CD4-positive, alpha-beta T cell (primary cell): ENCODE measurements at regions not wholly inside any gene's neighbourhood (a gene's known extent, or its start where the extent isn't known, plus 50 kb on each side); places are given as distances from the start of the nearest gene placed in this dataset.
A peak's percentile ranks its signal among the peaks of the same experiment; 100 is the strongest.

Experiments
- ATAC-seq: fragments of 200-7000 bp; cut with Tn5 transposase; one replicate; pipeline ENCODE4 v1.10.0; 2022; ENCODE audit warnings: mild to moderate bottlenecking; ENCODE audit not compliant: poor library complexity
- CTCF ChIA-PET: fragments of 350-600 bp; sonication (Branson Sonifier 250); formaldehyde crosslinking; loops from one replicate; lab custom pipeline; 2021; ENCODE audit warnings: antibody characterized with exemption, inconsistent platforms; lab: Charles Lee
- POLR2A ChIA-PET: fragments of 350-600 bp; sonication (Branson Sonifier 250); formaldehyde crosslinking; loops from one replicate; lab custom pipeline; 2021; ENCODE audit warnings: antibody characterized with exemption, inconsistent platforms; lab: Charles Lee
- DNase-seq, 14 experiments: peaks; one replicate each; pipeline ENCODE4 v3.0.0-alpha.2; 2013 to 2020; ENCODE audit warnings: mixed read lengths in 2 of 14
- H3K27ac ChIP-seq, 2 donors: one replicate each; pipeline versions ENCODE4 v1.5.1 to v1.7.0; 2013; ENCODE audit warnings: low read length in 2 of 2, low read depth in 1 of 2, mild to moderate bottlenecking in 1 of 2
- H3K27me3 ChIP-seq, 2 experiments: 1 replicate in 1 of 2; 2 replicates in 1 of 2; pipeline versions ENCODE4 v1.6.1 to v1.7.0; 2013; ENCODE audit warnings: low read length in 2 of 2, control low read depth in 1 of 2, mild to moderate bottlenecking in 1 of 2, moderate library complexity in 1 of 2; ENCODE audit not compliant: insufficient read depth in 2 of 2, control insufficient read depth in 1 of 2
- H3K36me3 ChIP-seq: one replicate; pipeline ENCODE4 v1.6.1; 2013; ENCODE audit warnings: low read length, control low read depth; ENCODE audit not compliant: insufficient read depth
- H3K4me1 ChIP-seq: one replicate; pipeline ENCODE4 v1.6.1; 2013; ENCODE audit warnings: low read length, control low read depth; ENCODE audit not compliant: insufficient read depth
- H3K4me3 ChIP-seq: one replicate; pipeline ENCODE4 v1.5.1; 2013; ENCODE audit warnings: mild to moderate bottlenecking, low read length, moderate library complexity
- H3K9me3 ChIP-seq, 2 experiments: 1 replicate in 1 of 2; 2 replicates in 1 of 2; pipeline versions ENCODE4 v1.6.1 to v1.7.0; 2013; ENCODE audit warnings: low read length in 2 of 2, mild to moderate bottlenecking in 2 of 2, control low read depth in 1 of 2, moderate library complexity in 1 of 2; ENCODE audit not compliant: control insufficient read depth in 1 of 2, insufficient read depth in 1 of 2
- H3K27ac Mint-ChIP-seq: one replicate; pipeline ENCODE4 v1.8.0; 2020; ENCODE audit warnings: mixed read lengths
- H3K27me3 Mint-ChIP-seq: one replicate; pipeline ENCODE4 v1.8.0; 2021; ENCODE audit warnings: mixed read lengths
- H3K36me3 Mint-ChIP-seq: one replicate; pipeline ENCODE4 v1.8.0; 2021; ENCODE audit warnings: low read depth, mixed read lengths
- H3K4me1 Mint-ChIP-seq: one replicate; pipeline ENCODE4 v1.8.0; 2021; ENCODE audit warnings: low read depth, mixed read lengths
- H3K4me3 Mint-ChIP-seq: one replicate; pipeline ENCODE4 v1.8.0; 2020; ENCODE audit warnings: mild to moderate bottlenecking, mixed read lengths
- H3K9me3 Mint-ChIP-seq: one replicate; pipeline ENCODE4 v1.8.0; 2020; ENCODE audit warnings: mixed read lengths
- CTCF ChIP-seq: fragments of 200-600 bp; IDR thresholded peaks from one replicate; pipeline ENCODE4 v1.8.0; 2022; ENCODE audit warnings: antibody characterized with exemption, mild to moderate bottlenecking
- intact Hi-C, 2 experiments: fragments of 100-400 bp; cut with DNase I in 1 of 2; cut with micrococcal nuclease in 1 of 2; formaldehyde crosslinking; loops; one replicate each; pipeline versions ENCODE4 v1.15.1 to v1.9.0; 2023 to 2025; cut with DNase I, micrococcal nuclease

- intact Hi-C loops, result no loop called here
- ChIA-PET CTCF (interaction anchor here (1.2 kb wide), 1 partner anchor 9 kb away, joined by 3 read pairs; no protein-coding TSS in a partner anchor), POLR2A (interaction anchor here (1.0 to 1.7 kb wide), 4 partner anchors 8 to 396 kb away, joined by 3 to 5 read pairs (median 4); no protein-coding TSS in a partner anchor)
- no peak for TF ChIP-seq CTCF
- H3K4me3 Mint-ChIP-seq, result no peak overlapping the region
- peaks cover 55% of the 10 kb centered on the region for H3K4me1 ChIP-seq
- no peak for DNase-seq
- no peak for ATAC-seq
- no peak overlapping the region for H3K27ac ChIP-seq
- no peaks in the 10 kb centered on the region for H3K9me3 Mint-ChIP-seq
- H3K36me3 ChIP-seq, result no peaks in the 10 kb centered on the region
- no peaks in the 10 kb centered on the region for H3K27me3 ChIP-seq
- H3K27ac Mint-ChIP-seq, result no peak overlapping the region
- H3K4me1 Mint-ChIP-seq, result peaks cover 70% of the 10 kb centered on the region
- H3K27me3 Mint-ChIP-seq, result no peaks in the 10 kb centered on the region
- H3K4me3 ChIP-seq, result no peak overlapping the region
- H3K36me3 Mint-ChIP-seq, result no peaks in the 10 kb centered on the region
- H3K9me3 ChIP-seq, result no peaks in the 10 kb centered on the region
These were observed 267.3 kb downstream of the UACA start for GRCh38 chr15:70495991-70496599.

GRCh38 chr15:70494852-70495571 is 268.3 kb downstream of the UACA start:
- no peak overlapping the region for H3K27ac ChIP-seq
- ATAC-seq (no peak), DNase-seq (peak in 1 of 14 experiments; percentile 48)
- intact Hi-C loops, result loop anchor here (5.0 kb wide), 4 partner anchors 62 to 738 kb away; partner anchors contain the start of gene TLE3 (in 2 of the 2)
- H3K27ac Mint-ChIP-seq, result no peak overlapping the region
- H3K36me3 Mint-ChIP-seq, result no peaks in the 10 kb centered on the region
- H3K27me3 Mint-ChIP-seq, result no peaks in the 10 kb centered on the region
- no peaks in the 10 kb centered on the region for H3K36me3 ChIP-seq
- POLR2A ChIA-PET, result interaction anchor here (0.7 to 1.1 kb wide), 2 partner anchors 10 to 56 kb away, joined by 3 to 4 read pairs; no protein-coding TSS in a partner anchor
- no peaks in the 10 kb centered on the region for H3K9me3 ChIP-seq
- H3K4me3 ChIP-seq, result no peak overlapping the region
- H3K4me1 Mint-ChIP-seq, result peaks cover 77% of the 10 kb centered on the region
- no peaks in the 10 kb centered on the region for H3K9me3 Mint-ChIP-seq
- no peak for TF ChIP-seq CTCF
- CTCF ChIA-PET, result no interaction called here
- no peaks in the 10 kb centered on the region for H3K27me3 ChIP-seq
- no peak overlapping the region for H3K4me3 Mint-ChIP-seq
- peaks cover 64% of the 10 kb centered on the region for H3K4me1 ChIP-seq

- ATAC-seq (no peak), DNase-seq (no peak)
- no peaks in the 10 kb centered on the region for H3K27me3 ChIP-seq
- Mint-ChIP-seq H3K4me1 (peaks cover 74% of the 10 kb centered on the region), H3K9me3 (no peaks in the 10 kb centered on the region), H3K27ac (no peak overlapping the region), H3K36me3 (no peaks in the 10 kb centered on the region), H3K27me3 (no peaks in the 10 kb centered on the region), H3K4me3 (no peak overlapping the region)
- no peak for TF ChIP-seq CTCF
- ChIA-PET CTCF (no interaction called here), POLR2A (no interaction called here)
- intact Hi-C loops, result loop anchor here (5.0 kb wide), 4 partner anchors 63 to 737 kb away; partner anchors contain the start of gene TLE3 (in 2 of the 2)
- no peak overlapping the region for H3K4me3 ChIP-seq
- no peak overlapping the region for H3K27ac ChIP-seq
- peaks cover 61% of the 10 kb centered on the region for H3K4me1 ChIP-seq
- no peaks in the 10 kb centered on the region for H3K9me3 ChIP-seq
- no peaks in the 10 kb centered on the region for H3K36me3 ChIP-seq
These were observed 268.9 kb downstream of the UACA start for GRCh38 chr15:70494517-70494851.
